DND-41 (cell line): ENCODE measurements at regions not wholly inside any gene's neighbourhood (a gene's known extent, or its start where the extent isn't known, plus 50 kb on each side); places are given as distances from the start of the nearest gene placed in this dataset.
"Not testable (repeated sequence)": the region's sequence is repeated elsewhere in the genome, so short reads cannot be mapped to it uniquely, and the experiment has no call there.

Source experiments
- ATAC-seq: fragments of 200-7000 bp; cut with Tn5 transposase; 3 replicates; pipeline ENCODE4 v1.9.1; 2021; ENCODE audit warnings: low read depth; ENCODE audit not compliant: insufficient read depth
- DNase-seq: peaks from one replicate; pipeline ENCODE4 v3.0.0-alpha.2; 2020
- H2AFZ ChIP-seq: 2 replicates; pipeline ENCODE4 v1.6.0; 2012; ENCODE audit warnings: low read depth, low read length
- H3K27ac ChIP-seq: 2 replicates; pipeline ENCODE4 v1.5.1; 2012; ENCODE audit warnings: low read length, inconsistent platforms
- H3K27me3 ChIP-seq: fragments of 200-600 bp; sonication (generic); 2 replicates; pipeline ENCODE4 v1.6.0; 2012; ENCODE audit warnings: low read length, mild to moderate bottlenecking, inconsistent platforms; ENCODE audit not compliant: insufficient read depth, poor library complexity
- H3K36me3 ChIP-seq: 2 replicates; pipeline ENCODE4 v1.5.1; 2012; ENCODE audit warnings: low read length, inconsistent platforms; ENCODE audit not compliant: insufficient read depth
- H3K4me1 ChIP-seq: 2 replicates; pipeline ENCODE4 v1.5.1; 2012; ENCODE audit warnings: mild to moderate bottlenecking, low read length; ENCODE audit not compliant: insufficient read depth
- H3K4me2 ChIP-seq: 2 replicates; pipeline ENCODE4 v1.6.0; 2012; ENCODE audit warnings: mild to moderate bottlenecking, moderate library complexity, low read length, inconsistent platforms; ENCODE audit not compliant: insufficient read depth
- H3K4me3 ChIP-seq, 2 experiments: fragments of 200-600 bp in 1 of 2; shearing (Covaris generic) in 1 of 2; 2 replicates each; pipeline ENCODE4 v1.5.1; 2012 to 2016; ENCODE audit warnings: inconsistent platforms in 2 of 2, low read length in 2 of 2, mild to moderate bottlenecking in 2 of 2, low read depth in 1 of 2, moderate library complexity in 1 of 2
- H3K79me2 ChIP-seq: 2 replicates; pipeline ENCODE4 v1.6.0; 2012; ENCODE audit warnings: low read length, inconsistent platforms; ENCODE audit not compliant: insufficient read depth
- H3K9ac ChIP-seq: 2 replicates; pipeline ENCODE4 v1.6.0; 2012; ENCODE audit warnings: low read depth, mild to moderate bottlenecking, inconsistent platforms, low read length, moderate library complexity
- H3K9me3 ChIP-seq: 2 replicates; pipeline ENCODE4 v1.5.1; 2012; ENCODE audit warnings: low read length, moderate library complexity, mild to moderate bottlenecking, inconsistent platforms; ENCODE audit not compliant: insufficient read depth, severe bottlenecking
- H4K20me1 ChIP-seq: 2 replicates; pipeline ENCODE4 v1.6.0; 2012; ENCODE audit warnings: low read length; ENCODE audit not compliant: insufficient read depth
- CTCF ChIP-seq: IDR thresholded peaks from 2 replicates; pipeline ENCODE4 v1.5.1; 2012; ENCODE audit warnings: borderline replicate concordance, low read length, moderate library complexity, mild to moderate bottlenecking; ENCODE audit not compliant: poor library complexity, severe bottlenecking; ENCODE audit errors: extremely low read depth
- EZH2 ChIP-seq: IDR thresholded peaks from 3 replicates; pipeline ENCODE4 v1.6.1; 2012; ENCODE audit warnings: borderline replicate concordance, low read depth, mild to moderate bottlenecking, moderate library complexity, low read length, inconsistent platforms; ENCODE audit not compliant: severe bottlenecking

DNA sequence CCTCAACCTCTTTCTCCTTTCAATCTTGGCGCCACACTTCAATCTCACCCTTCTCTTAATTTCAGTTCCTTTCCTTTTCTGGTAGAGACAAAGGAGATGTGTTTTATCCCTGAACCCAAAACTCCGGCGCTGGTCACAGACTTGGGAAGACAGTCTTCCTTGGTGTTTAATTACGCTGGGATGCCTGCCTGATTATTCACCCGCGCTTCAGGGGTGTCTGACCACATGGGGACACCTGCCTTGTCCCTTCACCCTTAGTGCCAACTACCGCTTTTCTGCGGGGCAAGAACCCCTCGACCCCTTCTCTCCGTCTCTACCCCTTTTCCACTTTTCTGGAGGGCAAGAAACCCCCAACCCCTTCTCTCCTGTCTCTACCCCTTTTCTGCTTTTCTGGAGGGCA, 261.1 kb downstream of the SMARCA2 start:
- no peaks in the 10 kb centered on the region for H3K36me3 ChIP-seq
- no peaks in the 10 kb centered on the region for H4K20me1 ChIP-seq
- H3K79me2 ChIP-seq: no peaks in the 10 kb centered on the region
- peaks cover 2% of the 10 kb centered on the region for H3K27me3 ChIP-seq
- H3K4me2 ChIP-seq: no peak overlapping the region
- no peaks in the 10 kb centered on the region for H3K9me3 ChIP-seq
- no peaks in the 10 kb centered on the region for H3K4me1 ChIP-seq
- DNase-seq (no peak), ATAC-seq (no peak)
- H3K27ac ChIP-seq: no peak overlapping the region
- H2AFZ ChIP-seq: no peak overlapping the region
- TF ChIP-seq CTCF (no peak), EZH2 (no peak)
- H3K4me3 ChIP-seq: no peak overlapping the region
- no peak overlapping the region for H3K9ac ChIP-seq

GRCh38 chr9:2277133-2277532, 262.0 kb downstream of the SMARCA2 start:
- H3K79me2 ChIP-seq, H3K36me3 ChIP-seq, H3K4me3 ChIP-seq, DNase-seq, H2AFZ ChIP-seq, ATAC-seq, H4K20me1 ChIP-seq, H3K9me3 ChIP-seq, H3K9ac ChIP-seq, H3K27ac ChIP-seq, H3K4me1 ChIP-seq, H3K4me2 ChIP-seq, H3K27me3 ChIP-seq: not testable (repeated sequence)

DNA sequence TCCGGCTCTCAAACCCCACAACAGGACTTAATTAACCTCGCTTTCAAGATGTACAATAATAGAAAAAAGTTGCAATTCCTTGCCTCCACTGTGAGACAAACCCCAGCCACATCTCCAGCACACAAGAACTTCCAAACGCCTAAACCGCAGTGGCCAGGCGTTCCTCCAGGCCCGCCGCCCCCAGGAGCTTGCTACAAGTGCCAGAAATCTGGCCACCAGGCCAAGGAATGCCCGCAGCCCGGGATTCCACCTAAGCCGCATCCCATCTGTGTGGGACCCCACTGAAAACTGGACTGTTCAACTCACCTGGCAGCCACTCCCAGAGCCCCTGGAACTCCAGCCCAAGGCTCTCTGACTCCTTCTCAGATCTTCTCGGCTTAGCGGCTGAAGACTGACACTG, 262.5 kb downstream of the SMARCA2 start:
- not testable (repeated sequence) for H3K36me3 ChIP-seq, H3K4me1 ChIP-seq, H3K27ac ChIP-seq, DNase-seq, H3K27me3 ChIP-seq, H4K20me1 ChIP-seq, H3K9me3 ChIP-seq, H2AFZ ChIP-seq, ATAC-seq, H3K4me3 ChIP-seq, H3K79me2 ChIP-seq, H3K4me2 ChIP-seq, H3K9ac ChIP-seq

- H3K4me3 ChIP-seq, H3K9ac ChIP-seq, H3K79me2 ChIP-seq, H2AFZ ChIP-seq, H3K4me2 ChIP-seq, H3K27ac ChIP-seq, H3K4me1 ChIP-seq, H4K20me1 ChIP-seq, DNase-seq, H3K36me3 ChIP-seq, H3K9me3 ChIP-seq, ATAC-seq, H3K27me3 ChIP-seq: not testable (repeated sequence)
Observed at GRCh38 chr9:2279138-2279537, 264.0 kb downstream of the SMARCA2 start.

- Histone ChIP-seq H4K20me1 (no peaks in the 10 kb centered on the region), H3K4me1 (no peaks in the 10 kb centered on the region), H3K36me3 (no peaks in the 10 kb centered on the region), H3K27me3 (no peaks in the 10 kb centered on the region), H3K4me3 (no peak overlapping the region), H3K27ac (no peak overlapping the region), H3K9ac (no peak overlapping the region), H3K79me2 (no peaks in the 10 kb centered on the region), H2AFZ (no peak overlapping the region), H3K9me3 (no peaks in the 10 kb centered on the region), H3K4me2 (no peak overlapping the region)
- no peak for TF ChIP-seq EZH2
- TF ChIP-seq CTCF: no peak
- DNase-seq (no peak), ATAC-seq (no peak)
Observed at GRCh38 chr9:2281031-2281802, 266.1 kb downstream of the SMARCA2 start.
